Keratinocyte (primary cell): ENCODE measurements at regions not wholly inside any gene's neighbourhood (a gene's known extent, or its start where the extent isn't known, plus 50 kb on each side); places are given as distances from the start of the nearest gene placed in this dataset.

ENCODE experiments used
- EZH2 ChIP-seq: IDR thresholded peaks from one replicate; pipeline ENCODE4 v1.6.1; 2012; ENCODE audit warnings: inconsistent platforms, mild to moderate bottlenecking, low read length, moderate library complexity
- TF ChIP-seq, protein P1 (sequence below), 3 experiments: IDR thresholded peaks in 1 of 3; conservative IDR thresholded peaks in 1 of 3; optimal IDR thresholded peaks in 1 of 3; 2 replicates in 2 of 3; 3 replicates in 1 of 3; pipeline versions ENCODE3 to v1.5.1; 2011; ENCODE audit warnings: low read length in 3 of 3, mild to moderate bottlenecking in 3 of 3, moderate library complexity in 2 of 3, control low read depth in 1 of 3, inconsistent platforms in 1 of 3; ENCODE audit not compliant: insufficient read depth in 2 of 3; ENCODE audit errors: extremely low read depth in 1 of 3

DNA sequence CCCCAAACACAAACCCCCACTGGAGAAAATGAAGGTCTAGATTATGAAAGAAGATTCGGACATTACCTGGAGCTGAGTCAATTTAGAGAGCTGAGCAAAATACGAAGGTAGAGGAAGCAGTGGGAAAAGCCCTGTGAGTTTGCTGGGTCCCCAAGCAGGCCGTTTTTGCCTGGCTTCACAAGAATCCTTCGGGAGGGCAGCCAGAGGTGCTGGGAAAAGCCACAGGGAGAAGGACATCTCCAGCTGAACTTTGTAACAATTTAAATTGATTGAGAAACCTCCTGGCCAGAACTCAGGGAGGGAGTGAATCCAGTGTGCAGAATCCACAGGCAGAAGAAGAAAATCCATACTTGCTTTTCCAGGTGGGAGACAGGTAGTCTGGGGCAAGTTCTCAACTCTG, 319.1 kb upstream of the CT83 start:
- TF ChIP-seq, protein P1, sequence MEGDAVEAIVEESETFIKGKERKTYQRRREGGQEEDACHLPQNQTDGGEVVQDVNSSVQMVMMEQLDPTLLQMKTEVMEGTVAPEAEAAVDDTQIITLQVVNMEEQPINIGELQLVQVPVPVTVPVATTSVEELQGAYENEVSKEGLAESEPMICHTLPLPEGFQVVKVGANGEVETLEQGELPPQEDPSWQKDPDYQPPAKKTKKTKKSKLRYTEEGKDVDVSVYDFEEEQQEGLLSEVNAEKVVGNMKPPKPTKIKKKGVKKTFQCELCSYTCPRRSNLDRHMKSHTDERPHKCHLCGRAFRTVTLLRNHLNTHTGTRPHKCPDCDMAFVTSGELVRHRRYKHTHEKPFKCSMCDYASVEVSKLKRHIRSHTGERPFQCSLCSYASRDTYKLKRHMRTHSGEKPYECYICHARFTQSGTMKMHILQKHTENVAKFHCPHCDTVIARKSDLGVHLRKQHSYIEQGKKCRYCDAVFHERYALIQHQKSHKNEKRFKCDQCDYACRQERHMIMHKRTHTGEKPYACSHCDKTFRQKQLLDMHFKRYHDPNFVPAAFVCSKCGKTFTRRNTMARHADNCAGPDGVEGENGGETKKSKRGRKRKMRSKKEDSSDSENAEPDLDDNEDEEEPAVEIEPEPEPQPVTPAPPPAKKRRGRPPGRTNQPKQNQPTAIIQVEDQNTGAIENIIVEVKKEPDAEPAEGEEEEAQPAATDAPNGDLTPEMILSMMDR (optimal IDR thresholded peaks at IDR 0.05 in 1 of 3, IDR thresholded peaks at IDR 0.05 in 1 of 3, conservative IDR thresholded peaks at IDR 0.05 in 1 of 3; ENCODE audit: extremely low read depth in 1 of 3, insufficient read depth in 2 of 3, low read length in 3 of 3) = no peak
- no peak for TF ChIP-seq EZH2
